PC-9 (cell line): ENCODE measurements at regions not wholly inside any gene's neighbourhood (a gene's known extent, or its start where the extent isn't known, plus 50 kb on each side); places are given as distances from the start of the nearest gene placed in this dataset.

Experiments
- EZH2 ChIP-seq: fragments of 200-600 bp; sonication (generic); IDR thresholded peaks from 2 replicates; pipeline ENCODE4 v1.8.0; 2017; ENCODE audit warnings: antibody characterized with exemption, low read depth
- TF ChIP-seq, protein P1 (sequence below): fragments of 200-600 bp; sonication (generic); conservative IDR thresholded peaks from 2 replicates; pipeline ENCODE4 v1.6.1; 2017; ENCODE audit warnings: mixed run types, antibody characterized with exemption, mild to moderate bottlenecking, moderate library complexity

- TF ChIP-seq, protein P1, sequence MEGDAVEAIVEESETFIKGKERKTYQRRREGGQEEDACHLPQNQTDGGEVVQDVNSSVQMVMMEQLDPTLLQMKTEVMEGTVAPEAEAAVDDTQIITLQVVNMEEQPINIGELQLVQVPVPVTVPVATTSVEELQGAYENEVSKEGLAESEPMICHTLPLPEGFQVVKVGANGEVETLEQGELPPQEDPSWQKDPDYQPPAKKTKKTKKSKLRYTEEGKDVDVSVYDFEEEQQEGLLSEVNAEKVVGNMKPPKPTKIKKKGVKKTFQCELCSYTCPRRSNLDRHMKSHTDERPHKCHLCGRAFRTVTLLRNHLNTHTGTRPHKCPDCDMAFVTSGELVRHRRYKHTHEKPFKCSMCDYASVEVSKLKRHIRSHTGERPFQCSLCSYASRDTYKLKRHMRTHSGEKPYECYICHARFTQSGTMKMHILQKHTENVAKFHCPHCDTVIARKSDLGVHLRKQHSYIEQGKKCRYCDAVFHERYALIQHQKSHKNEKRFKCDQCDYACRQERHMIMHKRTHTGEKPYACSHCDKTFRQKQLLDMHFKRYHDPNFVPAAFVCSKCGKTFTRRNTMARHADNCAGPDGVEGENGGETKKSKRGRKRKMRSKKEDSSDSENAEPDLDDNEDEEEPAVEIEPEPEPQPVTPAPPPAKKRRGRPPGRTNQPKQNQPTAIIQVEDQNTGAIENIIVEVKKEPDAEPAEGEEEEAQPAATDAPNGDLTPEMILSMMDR: no peak
- no peak for TF ChIP-seq EZH2
These were observed 306.2 kb downstream of the CCSER2 start for GRCh38 chr10:84634636-84635035.
